HepG2 (cell line): ENCODE measurements at regions not wholly inside any gene's neighbourhood (a gene's known extent, or its start where the extent isn't known, plus 50 kb on each side); places are given as distances from the start of the nearest gene placed in this dataset.
A peak's percentile ranks its signal among the peaks of the same experiment; 100 is the strongest.

Experiments
- ATAC-seq: fragments of 200-7000 bp; cut with Tn5 transposase; 3 replicates; pipeline ENCODE4 v1.9.1; 2020; ENCODE audit warnings: mild to moderate bottlenecking, moderate library complexity
- BruUV-seq: library from RNA; stranded (reverse); fragments of 400-500 nt; replicated peaks from 2 replicates; lab custom pipeline; 2021; lab: Mats Ljungman, UMichigan
- CTCF ChIA-PET: fragments of 300-600 bp; formaldehyde crosslinking; extraction: SDS; loops from one replicate; lab custom pipeline; 2021; ENCODE audit warnings: low total read pairs, inconsistent platforms, low intra/inter-chr PET ratio; lab: Yijun Ruan, JAX
- POLR2A ChIA-PET: fragments of 350-600 bp; sonication (Branson Sonifier 250); formaldehyde crosslinking; loops from one replicate; lab custom pipeline; 2020; ENCODE audit warnings: antibody characterized with exemption, inconsistent platforms; lab: Yijun Ruan, JAX
- DNase-seq: peaks from one replicate; pipeline ENCODE4 v3.0.0-alpha.2; 2015; ENCODE audit warnings: low spot score
- FAIRE-seq: peaks from 3 replicates; lab custom pipeline; 2011; peaks lifted over from hg19 to GRCh38; lab: Jason Lieb, UNC
- H2AFZ ChIP-seq: one replicate; pipeline ENCODE4 v1.6.1; 2011; ENCODE audit warnings: low read length, inconsistent platforms
- H3K27ac ChIP-seq: fragments of 300-600 bp; 3 replicates; pipeline ENCODE4 v1.8.0; 2011; ENCODE audit warnings: mixed run types, mild to moderate bottlenecking, mixed read lengths, low read length, inconsistent platforms; ENCODE audit not compliant: insufficient read depth; ENCODE audit errors: extremely low read length
- H3K27me3 ChIP-seq, 2 experiments: fragments of 200-600 bp in 1 of 2; 2 replicates in 1 of 2; 3 replicates in 1 of 2; pipeline versions ENCODE4 v1.6.0 to v1.8.0; 2011; ENCODE audit warnings: low read length in 2 of 2, mild to moderate bottlenecking in 2 of 2, moderate library complexity in 2 of 2, inconsistent platforms in 1 of 2; ENCODE audit not compliant: insufficient read depth in 2 of 2, control insufficient read depth in 1 of 2
- H3K36me3 ChIP-seq, 2 experiments: fragments of 200-600 bp in 1 of 2; replicated peaks in 1 of 2; 2 replicates in 1 of 2; 3 replicates in 1 of 2; pipeline versions ENCODE4 v1.5.1 to v1.8.0; 2011; ENCODE audit warnings: low read length in 2 of 2, inconsistent platforms in 1 of 2; ENCODE audit not compliant: insufficient read depth in 2 of 2, control insufficient read depth in 1 of 2
- H3K4me1 ChIP-seq: 2 replicates; pipeline ENCODE4 v1.5.1; 2012; ENCODE audit warnings: low read length, inconsistent platforms; ENCODE audit not compliant: insufficient read depth
- H3K4me2 ChIP-seq: 2 replicates; pipeline ENCODE4 v1.6.0; 2011; ENCODE audit warnings: low read depth, low read length, inconsistent platforms
- H3K4me3 ChIP-seq, 3 experiments: fragments of 200-600 bp in 1 of 3; sonication (generic), shearing (Covaris generic) in 1 of 3; replicated peaks in 1 of 3; 2 replicates each; pipeline ENCODE4 v1.5.1; 2011 to 2016; ENCODE audit warnings: low read length in 3 of 3, inconsistent platforms in 2 of 3, low read depth in 2 of 3, mild to moderate bottlenecking in 2 of 3, control low read depth in 1 of 3, mixed read lengths in 1 of 3; ENCODE audit not compliant: insufficient read depth in 1 of 3
- H3K79me2 ChIP-seq: one replicate; pipeline ENCODE4 v1.6.1; 2011; ENCODE audit warnings: low read length, inconsistent platforms; ENCODE audit not compliant: insufficient read depth
- H3K9ac ChIP-seq: 2 replicates; pipeline ENCODE4 v1.6.0; 2011; ENCODE audit warnings: mild to moderate bottlenecking, low read depth, low read length, inconsistent platforms; ENCODE audit not compliant: insufficient read depth
- H3K9me3 ChIP-seq: 2 replicates; pipeline ENCODE4 v1.5.1; 2012; ENCODE audit warnings: mild to moderate bottlenecking, low read length
- H4K20me1 ChIP-seq: 2 replicates; pipeline ENCODE4 v1.6.0; 2011; ENCODE audit warnings: inconsistent platforms, mild to moderate bottlenecking, low read length, moderate library complexity; ENCODE audit not compliant: insufficient read depth
- AGO2 ChIP-seq: fragments of 200-400 bp; formaldehyde crosslinking; optimal IDR thresholded peaks from 2 replicates; pipeline ENCODE3; 2017; ENCODE audit warnings: mild to moderate bottlenecking, low read depth, low read length, moderate library complexity
- ARHGAP35 ChIP-seq: sonication (generic); formaldehyde crosslinking; IDR thresholded peaks from 2 replicates; pipeline ENCODE4 v1.9.0; 2022; ENCODE audit warnings: mild to moderate bottlenecking, inconsistent platforms, moderate library complexity, missing genetic modification reagents, borderline replicate concordance
- FOXP1 ChIP-seq, 2 experiments: fragments of 450-650 bp in 1 of 2; IDR thresholded peaks; 2 replicates each; pipeline ENCODE4 v1.6.1; 2017 to 2018; ENCODE audit warnings: antibody characterized with exemption in 1 of 2
- NCOA1 ChIP-seq: sonication (generic); formaldehyde crosslinking; IDR thresholded peaks from 2 replicates; pipeline ENCODE4 v1.9.0; 2021; ENCODE audit warnings: missing genetic modification reagents
- ZFP82 ChIP-seq: sonication (generic); formaldehyde crosslinking; IDR thresholded peaks from 2 replicates; pipeline ENCODE4 v1.5.1; 2020; ENCODE audit warnings: mild to moderate bottlenecking, missing genetic modification reagents, borderline replicate concordance
- ZNF17 ChIP-seq: sonication (generic); formaldehyde crosslinking; IDR thresholded peaks from 2 replicates; pipeline ENCODE4 v1.5.0; 2020; ENCODE audit warnings: mild to moderate bottlenecking, missing genetic modification reagents
- ZNF335 ChIP-seq: sonication (generic); formaldehyde crosslinking; IDR thresholded peaks from 2 replicates; pipeline ENCODE4 v1.4.0; 2020; ENCODE audit warnings: missing genetic modification reagents
- ZNF546 ChIP-seq: sonication (generic); formaldehyde crosslinking; conservative IDR thresholded peaks from 2 replicates; pipeline ENCODE4 v1.8.1; 2023; ENCODE audit warnings: mild to moderate bottlenecking, missing genetic modification reagents
- ZNF552 ChIP-seq: sonication (generic); formaldehyde crosslinking; IDR thresholded peaks from 2 replicates; pipeline ENCODE4 v1.9.0; 2022; ENCODE audit warnings: missing genetic modification reagents, mild to moderate bottlenecking, borderline replicate concordance
- ZNF788 ChIP-seq: sonication (generic); formaldehyde crosslinking; IDR thresholded peaks from 2 replicates; pipeline ENCODE4 v1.5.0; 2020; ENCODE audit warnings: mild to moderate bottlenecking, missing genetic modification reagents, borderline replicate concordance
- ZSCAN20 ChIP-seq: sonication (generic); formaldehyde crosslinking; IDR thresholded peaks from 2 replicates; pipeline ENCODE4 v1.4.0; 2020; ENCODE audit warnings: missing genetic modification reagents, mild to moderate bottlenecking, borderline replicate concordance
- ZSCAN25 ChIP-seq: sonication (generic); formaldehyde crosslinking; IDR thresholded peaks from 2 replicates; pipeline ENCODE4 v1.8.0; 2022; ENCODE audit warnings: mild to moderate bottlenecking, missing genetic modification reagents
- WGBS: methylation state at CpG from one replicate; pipeline ENCODE4 v1.1.6; 2017; ENCODE audit warnings: low lambda C conversion rate; 5-methylcytosine and 5-hydroxymethylcytosine counted together
- in situ Hi-C: cut with HindIII; loops from 2 replicates; pipeline ENCODE4 v1.10.0; 2017; ENCODE audit warnings: low pct_unique_long_range_greater_than_20kb; ENCODE audit not compliant: extremely low pct_ligation_motif_present
- intact Hi-C: fragments of 100-400 bp; cut with micrococcal nuclease; formaldehyde crosslinking; loops from one replicate; pipeline ENCODE4 v1.10.0; 2022; ENCODE audit not compliant: unreplicated experiment
- TF ChIP-seq, protein P1 (sequence below): sonication (generic); formaldehyde crosslinking; IDR thresholded peaks from 2 replicates; pipeline ENCODE4 v1.4.0; 2020; ENCODE audit warnings: missing genetic modification reagents
- TF ChIP-seq, protein P2 (sequence below): sonication (generic); formaldehyde crosslinking; IDR thresholded peaks from 2 replicates; pipeline ENCODE4 v1.5.0; 2020; ENCODE audit warnings: missing genetic modification reagents, mild to moderate bottlenecking, borderline replicate concordance
- TF ChIP-seq, protein P3 (sequence below): sonication (generic); formaldehyde crosslinking; IDR thresholded peaks from 2 replicates; pipeline ENCODE4 v1.5.0; 2020; ENCODE audit warnings: missing genetic modification reagents

GRCh38 chr5:92994392-92994791, 586.6 kb downstream of the NR2F1-AS1 start:
- WGBS: 95% methylated on average over 1 of the region's 1 CpG
- POLR2A ChIA-PET: no interaction called here
- no peak overlapping the region for H2AFZ ChIP-seq
- no peak for FAIRE-seq
- intact Hi-C loops (no loop called here), in situ Hi-C loops (no loop called here)
- ATAC-seq: no peak
- H3K4me3 ChIP-seq: no peak overlapping the region
- no TSS peak for BruUV-seq
- no peaks in the 10 kb centered on the region for H3K36me3 ChIP-seq
- H4K20me1 ChIP-seq: no peaks in the 10 kb centered on the region
- H3K9ac ChIP-seq: no peak overlapping the region
- H3K4me1 ChIP-seq: peaks cover 24% of the 10 kb centered on the region
- H3K27me3 ChIP-seq: no peaks in the 10 kb centered on the region
- H3K4me2 ChIP-seq: no peak overlapping the region
- TF ChIP-seq ZFP82 (CRISPR knock-in tag) (peak; percentile 95; the same call in 1 of the 2 replicates), ZNF335 (no peak)
- no peak for DNase-seq
- no peaks in the 10 kb centered on the region for H3K79me2 ChIP-seq
- CTCF ChIA-PET: no interaction called here
- H3K27ac ChIP-seq: no peak overlapping the region
- peaks cover 18% of the 10 kb centered on the region for H3K9me3 ChIP-seq

- in situ Hi-C loops: no loop called here
- BruUV-seq: no TSS peak
- POLR2A ChIA-PET: no interaction called here
- CTCF ChIA-PET: no interaction called here
- no peak for DNase-seq
- no peaks in the 10 kb centered on the region for H3K27me3 ChIP-seq
- FAIRE-seq: no peak
- H4K20me1 ChIP-seq: no peaks in the 10 kb centered on the region
- no peak overlapping the region for H3K4me2 ChIP-seq
- no peak overlapping the region for H3K9ac ChIP-seq
- H3K9me3 ChIP-seq: peaks cover 18% of the 10 kb centered on the region
- H3K27ac ChIP-seq: no peak overlapping the region
- H3K36me3 ChIP-seq: no peaks in the 10 kb centered on the region
- no peak overlapping the region for H3K4me3 ChIP-seq
- no peak overlapping the region for H2AFZ ChIP-seq
- H3K4me1 ChIP-seq: peaks cover 7% of the 10 kb centered on the region; the same call in 1 of the 2 replicates
- H3K79me2 ChIP-seq: no peaks in the 10 kb centered on the region
- no peak for ATAC-seq
- intact Hi-C loops: no loop called here
- TF ChIP-seq, protein P1, sequence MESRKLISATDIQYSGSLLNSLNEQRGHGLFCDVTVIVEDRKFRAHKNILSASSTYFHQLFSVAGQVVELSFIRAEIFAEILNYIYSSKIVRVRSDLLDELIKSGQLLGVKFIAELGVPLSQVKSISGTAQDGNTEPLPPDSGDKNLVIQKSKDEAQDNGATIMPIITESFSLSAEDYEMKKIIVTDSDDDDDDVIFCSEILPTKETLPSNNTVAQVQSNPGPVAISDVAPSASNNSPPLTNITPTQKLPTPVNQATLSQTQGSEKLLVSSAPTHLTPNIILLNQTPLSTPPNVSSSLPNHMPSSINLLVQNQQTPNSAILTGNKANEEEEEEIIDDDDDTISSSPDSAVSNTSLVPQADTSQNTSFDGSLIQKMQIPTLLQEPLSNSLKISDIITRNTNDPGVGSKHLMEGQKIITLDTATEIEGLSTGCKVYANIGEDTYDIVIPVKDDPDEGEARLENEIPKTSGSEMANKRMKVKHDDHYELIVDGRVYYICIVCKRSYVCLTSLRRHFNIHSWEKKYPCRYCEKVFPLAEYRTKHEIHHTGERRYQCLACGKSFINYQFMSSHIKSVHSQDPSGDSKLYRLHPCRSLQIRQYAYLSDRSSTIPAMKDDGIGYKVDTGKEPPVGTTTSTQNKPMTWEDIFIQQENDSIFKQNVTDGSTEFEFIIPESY (CRISPR knock-in tag): no peak
- TF ChIP-seq NCOA1 (CRISPR knock-in tag): no peak
- no peak for TF ChIP-seq ZNF788 (CRISPR knock-in tag)
- no peak for TF ChIP-seq FOXP1 (IDR thresholded peaks at IDR 0.05)
- no peak for TF ChIP-seq FOXP1 (CRISPR knock-in tag; IDR thresholded peaks at IDR 0.05)
- TF ChIP-seq, protein P2, sequence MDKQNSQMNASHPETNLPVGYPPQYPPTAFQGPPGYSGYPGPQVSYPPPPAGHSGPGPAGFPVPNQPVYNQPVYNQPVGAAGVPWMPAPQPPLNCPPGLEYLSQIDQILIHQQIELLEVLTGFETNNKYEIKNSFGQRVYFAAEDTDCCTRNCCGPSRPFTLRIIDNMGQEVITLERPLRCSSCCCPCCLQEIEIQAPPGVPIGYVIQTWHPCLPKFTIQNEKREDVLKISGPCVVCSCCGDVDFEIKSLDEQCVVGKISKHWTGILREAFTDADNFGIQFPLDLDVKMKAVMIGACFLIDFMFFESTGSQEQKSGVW (CRISPR knock-in tag): no peak
- TF ChIP-seq AGO2: no peak
- no peak for TF ChIP-seq ZNF552 (CRISPR knock-in tag)
- TF ChIP-seq ZNF546: no peak
- TF ChIP-seq, protein P3, sequence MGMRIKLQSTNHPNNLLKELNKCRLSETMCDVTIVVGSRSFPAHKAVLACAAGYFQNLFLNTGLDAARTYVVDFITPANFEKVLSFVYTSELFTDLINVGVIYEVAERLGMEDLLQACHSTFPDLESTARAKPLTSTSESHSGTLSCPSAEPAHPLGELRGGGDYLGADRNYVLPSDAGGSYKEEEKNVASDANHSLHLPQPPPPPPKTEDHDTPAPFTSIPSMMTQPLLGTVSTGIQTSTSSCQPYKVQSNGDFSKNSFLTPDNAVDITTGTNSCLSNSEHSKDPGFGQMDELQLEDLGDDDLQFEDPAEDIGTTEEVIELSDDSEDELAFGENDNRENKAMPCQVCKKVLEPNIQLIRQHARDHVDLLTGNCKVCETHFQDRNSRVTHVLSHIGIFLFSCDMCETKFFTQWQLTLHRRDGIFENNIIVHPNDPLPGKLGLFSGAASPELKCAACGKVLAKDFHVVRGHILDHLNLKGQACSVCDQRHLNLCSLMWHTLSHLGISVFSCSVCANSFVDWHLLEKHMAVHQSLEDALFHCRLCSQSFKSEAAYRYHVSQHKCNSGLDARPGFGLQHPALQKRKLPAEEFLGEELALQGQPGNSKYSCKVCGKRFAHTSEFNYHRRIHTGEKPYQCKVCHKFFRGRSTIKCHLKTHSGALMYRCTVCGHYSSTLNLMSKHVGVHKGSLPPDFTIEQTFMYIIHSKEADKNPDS (CRISPR knock-in tag): no peak
- TF ChIP-seq ZSCAN20 (CRISPR knock-in tag): no peak
- TF ChIP-seq ZNF17 (CRISPR knock-in tag): no peak
- no peak for TF ChIP-seq ZSCAN25 (CRISPR knock-in tag)
- TF ChIP-seq ARHGAP35 (CRISPR knock-in tag): no peak
Observed at GRCh38 chr5:92992073-92992472, 588.9 kb downstream of the NR2F1-AS1 start.
